ENCODE measurements at regions not wholly inside any gene's neighbourhood (a gene's known extent, or its start where the extent isn't known, plus 50 kb on each side); places are given as distances from the start of the nearest gene placed in this dataset.
A peak's percentile ranks its signal among the peaks of the same experiment; 100 is the strongest.

DNA sequence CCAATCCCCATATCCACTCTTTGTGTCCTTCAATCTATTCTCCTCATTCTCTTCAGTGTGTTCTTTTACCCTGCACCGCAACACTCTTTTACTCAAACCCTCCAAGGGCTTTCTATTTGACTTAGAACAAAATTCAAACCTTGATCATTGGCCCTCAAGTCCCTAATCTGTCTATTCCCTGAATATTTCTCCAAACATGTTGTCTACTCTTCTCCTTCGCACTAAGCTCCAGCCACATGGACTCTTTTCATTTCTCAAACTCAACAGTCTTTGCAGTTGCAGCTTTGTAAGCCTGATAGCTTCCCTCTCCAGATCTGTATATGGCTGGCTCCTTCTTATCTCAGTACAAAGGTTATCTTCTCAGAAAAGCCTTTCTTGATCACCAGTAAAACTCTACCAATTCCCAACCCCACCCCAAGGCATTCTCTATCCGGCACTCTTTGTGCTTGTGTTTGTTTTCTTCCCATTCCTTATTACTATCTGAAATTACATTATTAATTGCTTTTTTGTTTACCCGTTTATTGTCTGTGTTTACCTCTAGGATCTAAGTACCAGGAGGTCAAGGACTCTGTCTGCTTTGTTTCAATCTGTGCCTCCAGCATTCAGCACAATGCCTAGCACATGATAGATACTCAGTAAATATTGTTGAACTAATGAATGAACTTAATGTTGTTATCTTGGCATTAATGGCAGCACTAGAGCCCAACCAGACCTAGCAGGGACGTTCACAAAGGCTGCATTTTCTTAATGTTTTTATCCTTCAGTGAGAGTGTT is 147.4 kb downstream of the BBOX1 start:
- no peak for DNase-seq

DNA sequence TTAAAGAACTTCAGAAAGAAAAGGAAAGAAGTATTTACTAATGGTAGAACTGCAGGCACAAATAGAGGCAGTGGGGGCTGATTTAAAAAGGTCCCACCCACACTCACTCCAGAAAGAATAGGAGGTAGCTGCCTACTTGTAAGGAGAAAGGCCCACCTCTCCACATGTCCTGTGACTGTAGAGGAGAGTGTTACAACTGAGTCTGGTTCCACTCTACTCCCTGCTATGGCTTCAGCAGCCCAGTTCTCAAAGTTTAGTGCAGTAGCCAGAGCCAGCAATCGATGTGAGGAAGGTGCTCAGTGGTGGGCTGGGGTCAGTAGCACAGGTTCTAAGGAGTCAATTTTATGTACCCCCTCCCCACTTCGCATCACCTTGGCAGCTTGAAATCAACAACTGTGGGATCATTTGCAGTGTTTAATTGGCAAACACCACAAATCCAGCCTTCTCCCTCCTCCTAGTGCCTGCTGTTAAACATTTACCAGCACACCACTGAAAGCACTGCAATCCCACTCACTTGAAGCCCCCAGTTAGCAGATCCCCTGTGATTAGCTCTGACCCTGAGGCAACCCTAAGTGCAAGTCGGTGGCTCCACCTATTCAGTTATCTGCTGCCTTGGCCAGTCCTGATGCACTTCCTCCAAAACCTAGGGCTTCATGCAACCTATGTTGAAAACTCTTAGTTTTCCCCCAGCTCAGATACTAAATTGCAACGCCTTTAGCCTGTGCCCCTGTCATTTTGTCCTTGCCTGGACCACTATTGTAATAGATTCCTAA is 146.6 kb downstream of the BBOX1 start:
- DNase-seq = no peak

DNA sequence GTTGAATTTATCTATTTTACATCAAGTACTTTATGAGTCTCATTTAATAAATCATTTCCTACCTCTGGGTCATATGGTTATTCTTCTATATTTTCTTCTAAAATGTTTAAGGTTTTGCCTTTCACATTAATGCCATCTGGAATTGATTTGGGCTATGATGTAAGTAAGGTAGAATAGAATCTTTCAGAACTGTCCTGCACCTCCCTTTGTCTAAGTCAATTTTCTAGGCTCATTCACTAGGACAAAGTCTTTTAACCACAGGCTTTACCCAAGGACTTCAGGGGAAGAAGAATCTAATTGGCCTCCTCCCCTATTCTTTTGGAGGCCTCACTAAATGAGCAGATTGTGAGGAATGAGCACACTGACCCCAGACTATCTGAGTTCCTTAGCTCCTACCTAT is 146.0 kb downstream of the BBOX1 start:
- DNase-seq = no peak

DNA sequence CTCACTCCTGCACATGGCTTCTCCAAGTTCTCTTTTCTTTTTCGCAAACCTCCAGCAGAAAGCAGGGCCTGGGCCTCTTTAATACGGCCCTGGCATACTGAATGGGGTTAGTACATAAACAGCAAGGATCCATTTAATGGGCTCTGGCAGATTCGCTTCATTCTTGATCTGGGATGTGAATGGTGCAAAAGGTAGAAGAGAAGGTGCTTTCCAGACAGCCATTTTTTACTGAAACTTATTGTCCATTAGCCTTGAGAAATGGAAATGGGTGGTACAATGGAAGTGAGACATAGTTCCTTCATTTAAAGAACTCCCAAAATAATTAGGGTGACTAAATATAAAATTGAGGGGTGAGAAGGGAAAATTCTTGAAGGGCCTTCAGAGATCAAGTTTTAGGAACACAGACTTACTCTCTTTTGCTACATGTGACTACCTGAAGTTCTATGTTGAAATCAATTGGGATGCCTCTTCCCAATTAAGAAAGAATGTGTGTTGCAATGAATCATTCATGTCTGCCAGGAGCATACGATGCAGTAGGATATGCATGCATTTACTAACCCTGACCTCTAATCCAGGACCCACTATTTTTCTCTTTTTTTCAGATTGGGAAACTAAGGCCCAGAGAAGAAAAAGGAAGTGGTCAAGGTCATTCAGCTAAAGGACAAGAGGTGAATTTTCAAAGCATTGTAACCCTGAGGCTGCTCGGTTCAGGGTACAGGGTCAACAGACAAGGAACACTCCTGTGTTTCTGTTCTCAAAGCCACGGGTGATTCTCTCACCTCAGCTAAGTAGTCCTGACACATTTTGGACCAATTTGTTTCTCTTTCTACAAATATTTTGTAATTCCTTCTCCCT is 144.1 kb downstream of the BBOX1 start:
- no peak for DNase-seq

DNA sequence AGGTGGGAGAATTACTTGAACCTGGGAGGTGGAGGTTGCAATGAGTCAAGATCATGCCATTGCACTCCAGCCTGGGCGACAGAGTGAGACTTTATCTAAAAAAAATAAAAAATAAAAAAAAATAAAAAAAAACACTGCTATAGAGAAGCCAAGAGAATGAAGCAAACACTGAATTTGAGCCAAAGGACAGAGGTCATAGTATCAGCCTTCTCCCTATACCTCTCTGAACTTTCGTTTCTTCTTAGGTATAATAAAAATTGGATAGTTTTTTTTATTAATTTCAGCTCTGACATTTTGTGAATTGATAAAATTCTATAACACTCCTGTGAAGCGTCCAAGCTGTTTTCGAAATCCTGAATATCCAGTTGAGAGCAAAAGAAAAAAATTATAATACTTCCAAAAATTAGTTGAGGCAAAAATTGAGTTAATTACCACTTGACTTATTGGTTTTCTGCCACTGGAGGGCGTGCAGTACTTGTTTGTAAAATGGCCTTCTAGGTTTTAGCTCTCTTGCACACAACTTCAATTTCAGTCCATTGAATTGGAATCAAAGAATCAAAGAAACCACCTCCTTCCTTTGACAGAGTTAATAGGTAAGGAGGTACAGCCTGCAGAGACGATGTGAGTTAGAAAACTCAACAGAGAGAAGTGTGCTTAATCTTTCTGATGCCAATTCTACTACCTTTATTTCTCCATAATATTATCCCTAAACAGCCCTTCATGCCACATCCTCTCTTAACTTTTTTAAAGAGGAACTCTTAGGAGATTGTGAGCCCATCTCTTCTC is 143.2 kb downstream of the BBOX1 start:
- peak; percentile 62 to 77 for DNase-seq

DNA sequence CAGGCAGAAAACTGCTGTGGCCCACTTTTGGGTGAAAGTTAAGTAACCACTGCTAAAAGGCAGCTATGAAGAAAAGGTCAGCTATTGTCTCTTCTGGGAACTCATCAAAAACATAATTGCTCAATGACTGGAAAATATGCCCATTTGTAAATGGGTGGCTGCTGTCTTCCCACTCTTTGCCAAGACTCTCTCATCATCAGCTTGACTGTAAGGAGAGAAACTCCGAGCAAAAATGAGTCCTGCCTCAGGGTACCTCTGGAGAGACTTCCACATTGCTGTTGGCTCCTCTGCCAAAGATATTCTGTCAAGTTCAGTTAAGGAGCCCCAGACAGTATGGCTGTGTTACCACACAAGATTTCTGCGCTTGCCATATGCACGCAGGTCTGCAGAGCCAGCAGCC is 138.7 kb downstream of the BBOX1 start:
- no peak for DNase-seq

DNA sequence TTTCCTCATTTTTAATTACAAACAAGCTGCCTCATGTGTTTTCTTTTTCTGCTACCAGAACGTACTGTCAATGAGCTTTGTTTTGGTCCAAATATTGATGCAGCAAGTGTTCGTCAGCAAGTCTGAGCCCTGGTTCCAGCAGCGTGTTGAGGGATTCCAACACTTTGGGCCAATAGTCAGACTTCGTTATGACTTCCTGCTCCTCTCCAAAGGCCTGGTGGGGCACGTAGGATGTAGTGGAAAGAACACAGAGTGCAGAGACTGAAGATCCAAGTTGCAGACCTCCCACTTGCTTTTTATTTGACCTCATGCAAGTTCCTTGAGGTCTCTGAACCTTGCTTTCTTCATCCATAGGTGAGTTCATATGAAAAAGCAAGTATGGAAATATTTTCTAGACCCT is 138.2 kb downstream of the BBOX1 start:
- DNase-seq = no peak
